ENCODE measurements at regions not wholly inside any gene's neighbourhood (a gene's known extent, or its start where the extent isn't known, plus 50 kb on each side); places are given as distances from the start of the nearest gene placed in this dataset.

DNA sequence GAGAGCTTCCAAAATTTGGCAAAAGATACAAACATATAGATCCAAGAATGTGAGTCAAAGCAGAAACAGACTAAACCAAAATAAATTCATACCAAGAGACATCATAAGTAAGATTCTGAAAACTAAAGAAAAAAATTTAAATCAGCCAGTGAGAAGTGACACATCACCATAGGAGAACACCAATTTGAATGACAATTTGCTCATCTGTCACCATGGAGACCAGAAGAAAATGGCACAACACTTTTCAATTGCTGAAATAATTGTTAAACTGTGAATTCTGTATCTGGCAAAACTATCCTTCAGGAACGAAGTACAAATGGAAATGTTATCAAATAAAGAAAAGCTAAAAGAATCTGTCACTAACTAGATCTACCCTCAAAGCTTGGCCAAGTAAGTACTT lies 864.3 kb downstream of the BRD1 start:
- Mint-ChIP-seq H3K4me1 (no peaks in the 10 kb centered on the region), H3K27me3 (peaks cover 2% of the 10 kb centered on the region), H3K4me3 (no peak overlapping the region), H3K36me3 (no peaks in the 10 kb centered on the region), H3K9me3 (peaks cover 2 to 13% (median 5%) of the 10 kb centered on the region in 3 donors), H3K27ac (no peak overlapping the region)

DNA sequence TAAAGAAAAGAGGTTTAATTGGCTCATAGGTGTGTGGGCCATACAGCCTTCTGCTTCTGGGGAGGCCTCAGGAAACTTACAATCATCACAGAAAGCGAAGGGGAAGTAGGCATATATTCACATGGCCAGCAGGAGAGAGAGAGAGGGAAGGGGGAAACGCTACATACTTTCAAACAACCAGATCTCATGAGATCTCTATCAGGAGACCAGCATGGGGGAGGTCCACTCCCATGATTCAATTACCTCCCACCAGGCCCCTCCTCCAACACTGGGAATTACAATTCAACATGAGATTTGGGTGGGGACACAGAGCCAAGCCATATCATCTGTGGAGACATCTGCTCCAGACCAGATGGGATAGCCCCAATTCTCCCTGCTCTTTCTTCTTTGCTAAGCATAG lies 866.0 kb downstream of the BRD1 start:
- H3K27me3 Mint-ChIP-seq: peaks cover 2% of the 10 kb centered on the region
- peaks cover 2 to 13% (median 5%) of the 10 kb centered on the region in 3 donors for H3K9me3 Mint-ChIP-seq
- H3K4me1 Mint-ChIP-seq: no peaks in the 10 kb centered on the region
- H3K27ac Mint-ChIP-seq: peak overlapping the region in 1 of 3 donors; percentile 80
- H3K4me3 Mint-ChIP-seq: no peak overlapping the region
- H3K36me3 Mint-ChIP-seq: no peaks in the 10 kb centered on the region

DNA sequence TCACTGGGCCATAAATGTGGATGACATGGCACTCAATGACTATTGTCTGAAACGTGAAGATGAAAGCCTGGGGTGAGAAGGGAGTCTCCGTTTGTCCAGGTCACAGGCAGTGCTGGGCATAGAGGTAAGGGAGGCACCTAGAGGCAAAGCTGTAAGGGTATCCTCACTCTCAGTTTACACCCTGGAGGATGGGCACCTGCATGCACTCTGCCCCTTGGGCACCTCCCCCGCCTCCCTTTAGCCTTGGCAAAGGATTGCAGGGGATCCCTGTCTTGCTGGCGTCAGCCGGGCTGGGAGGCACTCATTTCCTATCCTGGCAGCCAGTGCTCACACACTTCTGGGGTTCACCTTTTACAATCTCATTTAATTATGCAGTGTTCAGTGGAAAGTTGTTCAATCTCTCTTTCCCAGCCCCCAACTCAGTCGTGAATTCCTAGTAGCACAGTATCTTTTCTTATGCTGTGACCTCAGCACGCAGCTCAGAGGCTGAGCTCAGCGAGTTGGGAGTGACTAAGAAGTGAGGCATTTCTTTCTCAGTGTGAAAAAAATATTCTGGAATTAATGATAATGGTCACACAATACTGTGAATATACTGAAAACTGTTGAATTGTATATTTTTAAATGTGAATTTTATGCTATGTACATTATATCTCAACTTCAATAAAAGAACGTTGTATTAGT lies 866.6 kb downstream of the BRD1 start:
- Mint-ChIP-seq H3K4me3 (no peak overlapping the region), H3K27ac (peak overlapping the region in 1 of 3 donors; percentile 80), H3K27me3 (peaks cover 2% of the 10 kb centered on the region), H3K9me3 (peaks cover 2 to 13% (median 5%) of the 10 kb centered on the region in 3 donors), H3K4me1 (no peaks in the 10 kb centered on the region), H3K36me3 (no peaks in the 10 kb centered on the region)

DNA sequence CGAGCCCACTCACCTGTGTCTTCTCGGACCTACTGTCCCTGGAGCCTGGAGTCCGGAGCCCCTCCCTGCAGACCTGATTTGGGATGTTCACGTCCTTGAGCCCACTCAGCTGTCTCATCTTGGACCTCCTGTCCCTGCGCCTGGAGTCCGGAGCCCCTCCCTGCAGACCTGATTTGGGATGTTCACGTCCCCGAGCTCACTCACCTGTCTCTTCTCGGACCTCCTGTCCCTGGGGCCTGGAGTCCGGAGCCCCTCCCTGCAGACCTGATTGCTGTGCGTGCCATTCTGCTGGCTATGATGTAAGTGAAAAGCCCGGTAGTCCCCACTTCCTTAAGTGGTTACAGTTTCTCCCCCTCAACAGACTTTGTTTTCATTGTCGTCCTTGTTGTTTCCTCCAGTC lies 867.1 kb downstream of the BRD1 start:
- H3K27ac Mint-ChIP-seq: no peak overlapping the region

DNA sequence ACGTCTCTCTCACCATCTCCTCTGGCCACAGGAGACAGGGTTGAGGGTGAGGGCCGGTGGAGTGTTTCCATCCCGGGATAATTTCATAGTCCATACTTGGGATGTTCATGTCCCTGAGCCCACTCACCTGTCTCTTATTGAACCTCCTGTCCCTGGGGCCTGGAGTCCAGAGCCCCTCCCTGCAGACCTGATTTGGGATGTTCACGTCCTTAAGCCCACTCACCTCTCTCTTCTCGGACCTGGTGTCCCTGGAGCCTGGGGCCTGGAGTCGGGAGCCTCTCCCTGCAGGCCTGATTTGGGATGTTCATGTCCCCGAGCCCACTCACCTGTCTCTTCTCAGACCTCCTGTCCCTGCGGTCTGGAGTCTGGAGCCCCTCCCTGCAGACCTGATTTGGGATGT lies 868.2 kb downstream of the BRD1 start:
- Mint-ChIP-seq H3K4me3 (no peak overlapping the region), H3K27ac (no peak overlapping the region), H3K27me3 (peaks cover 2% of the 10 kb centered on the region), H3K9me3 (peaks cover 2 to 13% (median 4%) of the 10 kb centered on the region in 3 donors), H3K4me1 (no peaks in the 10 kb centered on the region), H3K36me3 (no peaks in the 10 kb centered on the region)

More for the DNA sequence above, 867.1 kb downstream of the BRD1 start:
- Mint-ChIP-seq H3K36me3 (no peaks in the 10 kb centered on the region), H3K9me3 (peaks cover 2 to 13% (median 4%) of the 10 kb centered on the region in 3 donors), H3K27me3 (peaks cover 2% of the 10 kb centered on the region), H3K4me3 (no peak overlapping the region), H3K4me1 (no peaks in the 10 kb centered on the region)

DNA sequence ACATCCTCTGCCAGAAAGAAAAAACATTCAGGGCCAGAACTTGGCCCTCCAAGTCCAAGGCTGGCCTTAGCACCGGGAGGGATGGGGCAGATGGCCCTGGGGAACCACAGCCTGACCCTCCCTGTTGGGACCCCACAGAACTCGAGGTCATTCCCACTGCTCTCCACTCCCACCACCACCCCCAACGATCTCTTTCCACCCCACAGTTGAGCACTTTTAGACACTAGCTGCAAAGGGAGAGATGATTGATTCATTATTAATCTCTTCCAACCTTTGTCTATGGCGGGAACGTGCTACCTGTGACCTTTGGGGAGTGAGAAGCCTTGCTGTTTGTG lies 869.7 kb downstream of the BRD1 start:
- Mint-ChIP-seq H3K27ac (no peak overlapping the region), H3K36me3 (no peaks in the 10 kb centered on the region), H3K27me3 (peaks cover 2% of the 10 kb centered on the region), H3K9me3 (peaks cover 0 to 1% (median under 1%) of the 10 kb centered on the region in 3 donors), H3K4me3 (no peak overlapping the region), H3K4me1 (no peaks in the 10 kb centered on the region)

DNA sequence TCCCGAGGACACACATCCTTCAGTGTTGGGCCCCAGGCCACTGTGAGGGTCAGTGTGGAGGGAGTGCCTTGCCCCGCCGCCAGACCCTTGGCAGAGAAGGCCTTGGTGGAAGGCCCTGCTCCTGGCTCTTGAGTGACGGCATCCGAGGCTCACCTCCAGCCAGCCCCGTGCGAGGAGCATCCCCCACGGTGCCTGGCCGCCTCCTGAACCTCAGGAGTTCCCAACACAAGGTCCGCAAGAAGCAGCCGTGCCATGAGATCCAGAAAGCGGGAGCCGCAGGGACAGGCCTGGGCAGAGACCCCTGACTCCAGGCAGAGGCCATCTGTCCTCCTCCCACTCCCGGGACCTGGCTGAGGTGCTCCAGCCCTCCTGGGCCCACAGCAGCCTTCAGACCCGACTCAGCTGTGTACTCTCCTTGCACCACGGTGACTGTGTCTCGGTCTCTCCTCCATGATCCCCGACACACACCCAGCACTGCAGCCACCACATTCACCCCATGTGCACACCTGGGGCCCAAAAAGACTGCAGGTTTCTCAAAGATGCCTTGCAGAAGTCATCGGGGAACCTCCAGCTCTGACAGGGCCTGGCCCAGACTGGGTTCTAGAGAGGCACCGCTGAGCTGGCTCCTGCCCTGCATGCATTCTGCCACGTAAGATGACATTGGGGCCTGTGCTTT lies 870.2 kb downstream of the BRD1 start:
- H3K9me3 Mint-ChIP-seq: peaks cover 0 to 1% (median 0%) of the 10 kb centered on the region in 3 donors
- no peaks in the 10 kb centered on the region for H3K4me1 Mint-ChIP-seq
- peaks cover 2% of the 10 kb centered on the region for H3K27me3 Mint-ChIP-seq
- no peaks in the 10 kb centered on the region for H3K36me3 Mint-ChIP-seq
- H3K4me3 Mint-ChIP-seq: no peak overlapping the region
- no peak overlapping the region for H3K27ac Mint-ChIP-seq

DNA sequence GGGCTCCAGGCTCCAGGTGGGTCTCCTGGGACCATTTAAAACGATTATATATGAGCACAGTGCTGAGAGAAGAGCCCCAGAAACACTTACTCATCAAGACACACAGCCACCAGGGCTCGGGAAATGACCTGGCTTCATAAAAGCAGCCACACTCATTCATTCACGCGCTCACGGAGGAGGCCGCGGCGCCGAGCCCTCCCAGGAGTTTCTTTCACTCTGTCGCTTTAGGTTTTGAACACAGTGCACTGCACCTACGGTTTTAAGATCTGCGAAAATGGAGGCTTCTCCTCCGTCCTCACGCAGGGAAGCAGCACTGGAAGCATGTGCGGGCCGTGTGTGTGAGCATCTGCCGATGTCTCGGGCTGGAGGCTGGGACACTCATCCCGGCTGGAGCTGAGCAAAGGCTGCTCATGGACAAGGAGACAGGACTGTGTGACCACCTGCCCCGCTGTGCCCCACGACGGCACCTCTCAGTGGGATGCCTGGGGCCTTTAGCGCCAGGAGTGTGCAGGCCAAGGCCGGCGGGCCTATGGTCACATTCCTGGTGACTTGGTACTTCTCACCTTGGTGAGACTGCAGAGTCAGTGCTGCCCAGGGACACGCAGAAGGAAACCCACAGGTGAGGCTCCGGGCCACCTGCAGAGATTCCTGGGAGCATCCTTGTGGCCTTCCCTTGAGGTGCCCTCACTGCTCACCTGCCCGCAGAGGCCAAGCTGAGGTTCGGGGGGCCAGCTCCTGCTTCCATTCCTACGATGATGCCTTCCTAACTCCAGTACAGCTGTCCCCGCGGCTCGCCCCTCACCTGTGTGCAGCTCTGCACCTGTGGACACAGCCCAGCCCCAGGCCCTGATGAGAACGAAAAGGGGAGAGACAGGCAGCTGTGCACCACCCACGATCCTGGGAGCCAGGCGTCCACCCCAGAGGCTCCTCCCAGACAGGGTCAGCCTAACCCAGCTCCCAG lies 872.0 kb downstream of the BRD1 start:
- Mint-ChIP-seq H3K36me3 (no peaks in the 10 kb centered on the region), H3K4me1 (no peaks in the 10 kb centered on the region), H3K4me3 (peak overlapping the region in 1 of 4 donors; percentile 45), H3K27ac (no peak overlapping the region), H3K27me3 (peaks cover 2% of the 10 kb centered on the region), H3K9me3 (no peaks in the 10 kb centered on the region)

DNA sequence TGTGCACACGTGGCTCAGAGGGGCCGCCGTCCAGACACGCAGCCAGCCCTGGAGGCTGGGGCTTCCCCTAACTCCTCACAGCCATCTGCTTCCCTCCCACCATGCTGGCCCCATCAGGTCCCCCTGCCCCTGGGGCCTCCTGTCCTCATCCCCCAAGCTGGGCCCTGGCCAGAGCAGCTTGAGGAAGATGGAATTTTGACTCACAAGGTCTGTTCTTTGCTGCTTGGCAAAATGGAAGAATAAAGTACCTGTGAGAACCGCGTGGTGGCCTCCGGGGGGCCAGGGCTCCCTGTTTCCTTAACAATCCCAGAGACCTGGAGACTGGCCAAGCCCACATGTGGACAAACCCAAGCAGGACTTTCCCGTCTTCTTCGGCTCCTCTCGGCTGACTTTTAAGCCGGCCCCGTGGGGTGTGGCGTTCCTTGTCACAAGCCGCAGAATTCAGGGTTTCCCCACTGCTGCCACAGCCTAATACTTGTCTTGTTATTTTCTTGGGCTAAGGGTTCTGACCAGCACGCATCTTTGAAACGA lies 872.8 kb downstream of the BRD1 start:
- Mint-ChIP-seq H3K36me3 (no peaks in the 10 kb centered on the region), H3K4me1 (peaks cover 0 to under 1% (median 0%) of the 10 kb centered on the region in 3 donors), H3K27me3 (peaks cover under 1% of the 10 kb centered on the region), H3K9me3 (no peaks in the 10 kb centered on the region), H3K27ac (no peak overlapping the region), H3K4me3 (peak overlapping the region in 1 of 4 donors; percentile 45)

DNA sequence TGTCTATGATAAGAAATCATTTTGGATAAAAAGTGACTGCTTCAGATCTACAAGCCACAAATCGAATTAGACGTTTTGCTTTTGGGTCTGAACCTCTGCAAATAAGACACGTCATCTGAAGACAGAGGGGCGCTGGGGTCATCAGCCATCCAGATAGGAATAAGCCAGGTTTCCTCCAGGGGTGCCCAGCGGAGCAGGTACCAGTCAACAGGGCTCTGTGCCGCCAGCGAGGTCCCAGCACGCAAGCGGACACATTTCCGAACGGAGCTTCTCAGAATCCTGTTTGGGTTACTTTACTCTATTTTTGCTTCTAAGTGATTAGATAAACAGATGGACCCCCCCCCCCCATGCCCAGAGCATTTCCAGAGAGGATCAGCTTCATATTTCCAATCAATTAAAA lies 873.8 kb downstream of the BRD1 start:
- Mint-ChIP-seq H3K9me3 (no peaks in the 10 kb centered on the region), H3K4me1 (peaks cover 0 to 2% (median 0%) of the 10 kb centered on the region in 3 donors), H3K27me3 (peaks cover 6% of the 10 kb centered on the region), H3K4me3 (no peak overlapping the region), H3K36me3 (no peaks in the 10 kb centered on the region), H3K27ac (no peak overlapping the region)

DNA sequence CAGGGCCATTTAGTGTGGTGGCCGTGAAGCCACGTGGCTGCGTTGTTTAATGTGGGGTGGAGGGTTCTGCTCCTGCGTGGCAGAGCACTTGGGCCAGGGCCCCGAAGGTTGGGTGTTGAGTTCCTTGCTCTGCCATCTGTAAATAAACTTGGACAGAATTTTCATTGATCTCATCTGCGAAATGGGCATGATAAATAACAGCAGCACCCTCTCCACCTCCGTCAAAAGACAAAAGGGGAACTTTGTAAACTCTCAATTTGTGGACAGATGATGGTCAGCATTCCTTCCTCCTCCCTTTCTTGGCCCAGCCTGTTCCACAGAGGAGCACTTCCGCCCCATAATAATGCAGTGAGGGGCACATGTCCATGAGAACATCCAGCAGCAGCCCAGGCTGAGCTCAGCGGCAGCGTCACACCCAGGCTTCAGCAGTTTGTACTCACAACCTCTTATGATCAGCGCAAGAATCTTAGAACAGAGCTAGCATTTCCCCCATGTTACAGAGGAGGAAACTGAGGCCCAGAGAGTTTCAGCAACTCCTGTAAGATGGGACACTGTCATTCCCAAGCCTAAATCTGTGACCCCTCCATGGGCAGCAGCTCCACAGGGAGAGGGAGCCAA lies 874.5 kb downstream of the BRD1 start:
- peaks cover 0 to 2% (median 0%) of the 10 kb centered on the region in 3 donors for H3K4me1 Mint-ChIP-seq
- no peak overlapping the region for H3K27ac Mint-ChIP-seq
- H3K36me3 Mint-ChIP-seq: no peaks in the 10 kb centered on the region
- peaks cover 6% of the 10 kb centered on the region for H3K27me3 Mint-ChIP-seq
- H3K9me3 Mint-ChIP-seq: no peaks in the 10 kb centered on the region
- H3K4me3 Mint-ChIP-seq: no peak overlapping the region

DNA sequence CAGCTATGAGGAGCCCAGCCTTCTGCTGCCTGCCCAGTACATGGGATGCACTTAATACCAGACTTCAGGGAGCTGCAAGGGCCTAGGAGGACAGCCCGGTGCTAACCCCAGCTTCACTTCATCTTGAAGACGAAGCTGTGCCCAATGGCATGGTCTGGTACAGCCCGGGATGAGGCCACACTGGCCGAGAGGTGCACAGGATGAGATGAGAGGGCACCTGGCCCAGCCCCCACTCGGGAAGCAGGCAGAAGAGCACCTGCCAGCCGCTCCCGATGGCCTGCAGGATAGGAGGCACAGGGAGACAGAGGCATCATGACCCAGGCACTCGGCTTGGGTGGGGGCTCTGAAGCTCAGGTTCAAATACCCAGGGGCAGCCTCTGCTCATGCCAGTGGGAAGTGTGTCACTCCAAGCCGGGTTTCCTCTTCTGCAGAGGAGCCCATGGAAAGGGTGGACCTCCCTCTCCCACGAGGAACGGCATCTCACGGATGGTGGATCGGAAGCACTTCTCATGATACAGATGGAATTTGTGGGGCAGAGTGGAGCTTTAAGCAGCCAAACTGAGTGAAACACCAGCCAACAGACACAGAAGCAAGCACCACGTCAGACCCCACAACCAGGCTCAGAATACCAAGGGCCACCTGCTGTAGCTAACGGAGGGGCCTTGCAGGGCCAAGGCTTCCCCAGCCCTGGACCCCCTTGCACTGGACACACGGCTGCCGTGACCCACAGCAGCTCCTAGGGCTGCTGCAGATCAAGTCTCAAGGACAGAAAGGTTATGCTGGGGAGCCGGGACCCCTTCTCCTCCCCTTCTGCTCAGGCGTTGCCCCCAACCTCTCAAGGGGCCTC lies 875.2 kb downstream of the BRD1 start:
- peaks cover 0 to 2% (median 0%) of the 10 kb centered on the region in 3 donors for H3K4me1 Mint-ChIP-seq
- H3K27me3 Mint-ChIP-seq: peaks cover 6% of the 10 kb centered on the region
- no peaks in the 10 kb centered on the region for H3K36me3 Mint-ChIP-seq
- no peaks in the 10 kb centered on the region for H3K9me3 Mint-ChIP-seq
- H3K27ac Mint-ChIP-seq: peak overlapping the region in 1 of 3 donors; percentile 47
- no peak overlapping the region for H3K4me3 Mint-ChIP-seq

DNA sequence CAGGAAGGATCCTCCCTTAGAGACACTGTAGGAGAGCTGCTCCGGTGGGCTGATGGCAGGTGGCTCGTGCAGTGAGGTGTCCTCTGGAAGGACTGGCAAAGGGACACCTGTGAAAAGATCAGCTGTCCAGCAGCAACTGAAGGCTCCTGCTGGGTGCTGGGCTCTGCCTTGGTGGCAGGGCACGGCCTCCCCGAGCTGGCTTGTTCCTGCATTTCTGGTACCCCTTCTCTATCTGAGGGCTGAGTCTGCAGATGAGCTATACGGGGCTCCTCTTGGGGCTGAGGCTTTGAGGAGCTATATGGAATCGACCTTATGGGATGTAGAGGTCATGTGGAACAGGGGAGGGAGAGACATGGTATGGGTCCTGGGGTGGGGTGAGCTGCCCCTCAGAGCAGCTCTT lies 875.8 kb downstream of the BRD1 start:
- Mint-ChIP-seq H3K4me1 (peaks cover 0 to 2% (median 0%) of the 10 kb centered on the region in 3 donors), H3K4me3 (no peak overlapping the region), H3K27ac (peak overlapping the region in 1 of 3 donors; percentile 47), H3K36me3 (no peaks in the 10 kb centered on the region), H3K9me3 (no peaks in the 10 kb centered on the region), H3K27me3 (peaks cover 6% of the 10 kb centered on the region)
